ENCODE measurements at regions not wholly inside any gene's neighbourhood (a gene's known extent, or its start where the extent isn't known, plus 50 kb on each side); places are given as distances from the start of the nearest gene placed in this dataset.
"Not testable (repeated sequence)": the region's sequence is repeated elsewhere in the genome, so short reads cannot be mapped to it uniquely, and the experiment has no call there.

GRCh38 chr14:105627287-105627686 is 100.9 kb downstream of the TMEM121 start:
- BruUV-seq (replicated peaks); DNase-seq (ENCODE audit: low read depth, low spot score); POLR2A ChIA-PET; H3K9me3 ChIP-seq (replicated peaks; ENCODE audit: control insufficient read depth, insufficient read depth, low read length); intact Hi-C loops (cut with micrococcal nuclease); H3K4me1 ChIP-seq (ENCODE audit: control insufficient read depth, extremely low read depth, insufficient read depth, low read length); H3K4me3 ChIP-seq (replicated peaks in 1 of 3; ENCODE audit: insufficient read depth in 1 of 3, low read depth in 1 of 3, low read length in 3 of 3); H3K36me3 ChIP-seq (ENCODE audit: control insufficient read depth in 2 of 2, extremely low read depth in 1 of 2, insufficient read depth in 2 of 2, low read length in 2 of 2); H3K9me1 ChIP-seq (replicated peaks; ENCODE audit: control insufficient read depth, extremely low read depth, insufficient read depth, low read length); H3K27me3 ChIP-seq (ENCODE audit: control insufficient read depth in 2 of 2, insufficient read depth in 2 of 2, low read length in 2 of 2); CTCF ChIA-PET; H4K20me1 ChIP-seq (replicated peaks; ENCODE audit: control insufficient read depth, extremely low read depth, insufficient read depth, low read length); H3K27ac ChIP-seq (ENCODE audit: insufficient read depth, low read depth, low read length); H3K9ac ChIP-seq (replicated peaks; ENCODE audit: extremely low read depth, insufficient read depth, low read length); dilution Hi-C loops (cut with MboI; ENCODE audit: extremely low pct_ligation_motif_present, low sequenced_read_pairs); H3K4me2 ChIP-seq (ENCODE audit: insufficient read depth, low read length); H2AFZ ChIP-seq (ENCODE audit: low read depth, low read length); H3K79me2 ChIP-seq (ENCODE audit: control insufficient read depth, insufficient read depth, low read length); FAIRE-seq: not testable (repeated sequence)

GRCh38 chr14:105627701-105628100 is 101.3 kb downstream of the TMEM121 start:
- no peaks in the 10 kb centered on the region for H3K79me2 ChIP-seq (ENCODE audit: control insufficient read depth, insufficient read depth, low read length)
- dilution Hi-C loops (cut with MboI; ENCODE audit: extremely low pct_ligation_motif_present, low sequenced_read_pairs) (no loop called here), intact Hi-C loops (cut with micrococcal nuclease) (no loop called here)
- no peaks in the 10 kb centered on the region for H3K4me1 ChIP-seq (ENCODE audit: control insufficient read depth, extremely low read depth, insufficient read depth, low read length)
- no peaks in the 10 kb centered on the region for H3K36me3 ChIP-seq (ENCODE audit: control insufficient read depth in 2 of 2, extremely low read depth in 1 of 2, insufficient read depth in 2 of 2, low read length in 2 of 2)
- H3K4me3 ChIP-seq (replicated peaks in 1 of 3; ENCODE audit: insufficient read depth in 1 of 3, low read depth in 1 of 3, low read length in 3 of 3) = no peak overlapping the region
- ChIA-PET POLR2A (no interaction called here), CTCF (no interaction called here)
- H3K9me1 ChIP-seq (replicated peaks; ENCODE audit: control insufficient read depth, extremely low read depth, insufficient read depth, low read length) = no peaks in the 10 kb centered on the region
- no peak for DNase-seq (ENCODE audit: low read depth, low spot score)
- H3K27ac ChIP-seq (ENCODE audit: insufficient read depth, low read depth, low read length) = no peak overlapping the region
- H3K9ac ChIP-seq (replicated peaks; ENCODE audit: extremely low read depth, insufficient read depth, low read length) = no peak overlapping the region
- FAIRE-seq = no peak
- no peaks in the 10 kb centered on the region for H3K27me3 ChIP-seq (ENCODE audit: control insufficient read depth in 2 of 2, insufficient read depth in 2 of 2, low read length in 2 of 2)
- TF ChIP-seq MAX (IDR thresholded peaks at IDR 0.05; ENCODE audit: insufficient read depth, insufficient read length) (no peak), EZH2 (IDR thresholded peaks at IDR 0.05; ENCODE audit: borderline replicate concordance, low read depth, low read length, severe bottlenecking) (no peak), POLR2AphosphoS5 (IDR thresholded peaks at IDR 0.05; ENCODE audit: insufficient read depth, low read depth, low read length) (no peak), FOS (IDR thresholded peaks at IDR 0.05; ENCODE audit: borderline replicate concordance, insufficient read depth, low read length) (no peak), MYC (IDR thresholded peaks at IDR 0.05; ENCODE audit: low read depth, low read length) (no peak), JUN (IDR thresholded peaks at IDR 0.05; ENCODE audit: borderline replicate concordance, insufficient read depth, insufficient read length, low read depth) (no peak), GATA2 (IDR thresholded peaks at IDR 0.05; ENCODE audit: insufficient read depth, insufficient read length, low read depth, low read length) (no peak), CTCF (IDR thresholded peaks at IDR 0.05; ENCODE audit: extremely low read depth in 1 of 2, insufficient read depth in 1 of 2, low read depth in 1 of 2, low read length in 2 of 2) (no peak), POLR2A (IDR thresholded peaks at IDR 0.05; ENCODE audit: low read depth, low read length) (no peak)
- no TSS peak for BruUV-seq (replicated peaks)
- peaks cover 3% of the 10 kb centered on the region for H3K9me3 ChIP-seq (replicated peaks; ENCODE audit: control insufficient read depth, insufficient read depth, low read length)
- H3K4me2 ChIP-seq (ENCODE audit: insufficient read depth, low read length) = no peak overlapping the region
- no peak overlapping the region for H2AFZ ChIP-seq (ENCODE audit: low read depth, low read length)
- no peaks in the 10 kb centered on the region for H4K20me1 ChIP-seq (replicated peaks; ENCODE audit: control insufficient read depth, extremely low read depth, insufficient read depth, low read length)

- H3K9ac ChIP-seq (replicated peaks; ENCODE audit: extremely low read depth, insufficient read depth, low read length); dilution Hi-C loops (cut with MboI; ENCODE audit: extremely low pct_ligation_motif_present, low sequenced_read_pairs); H3K79me2 ChIP-seq (ENCODE audit: control insufficient read depth, insufficient read depth, low read length); BruUV-seq (replicated peaks); H3K27me3 ChIP-seq (ENCODE audit: control insufficient read depth in 2 of 2, insufficient read depth in 2 of 2, low read length in 2 of 2); H3K4me1 ChIP-seq (ENCODE audit: control insufficient read depth, extremely low read depth, insufficient read depth, low read length); POLR2A ChIA-PET; H3K4me3 ChIP-seq (replicated peaks in 1 of 3; ENCODE audit: insufficient read depth in 1 of 3, low read depth in 1 of 3, low read length in 3 of 3); H3K4me2 ChIP-seq (ENCODE audit: insufficient read depth, low read length); CTCF ChIA-PET; H3K36me3 ChIP-seq (ENCODE audit: control insufficient read depth in 2 of 2, extremely low read depth in 1 of 2, insufficient read depth in 2 of 2, low read length in 2 of 2); H3K9me3 ChIP-seq (replicated peaks; ENCODE audit: control insufficient read depth, insufficient read depth, low read length); H3K27ac ChIP-seq (ENCODE audit: insufficient read depth, low read depth, low read length); H2AFZ ChIP-seq (ENCODE audit: low read depth, low read length); DNase-seq (ENCODE audit: low read depth, low spot score); FAIRE-seq; intact Hi-C loops (cut with micrococcal nuclease); H4K20me1 ChIP-seq (replicated peaks; ENCODE audit: control insufficient read depth, extremely low read depth, insufficient read depth, low read length); H3K9me1 ChIP-seq (replicated peaks; ENCODE audit: control insufficient read depth, extremely low read depth, insufficient read depth, low read length): not testable (repeated sequence)
Measured at GRCh38 chr14:105628126-105628525, 101.7 kb downstream of the TMEM121 start.

Data from endothelial cell of umbilical vein (primary cell).